BLaER1 (cell line): ENCODE measurements at regions not wholly inside any gene's neighbourhood (a gene's known extent, or its start where the extent isn't known, plus 50 kb on each side); places are given as distances from the start of the nearest gene placed in this dataset.
"Not testable (repeated sequence)": the region's sequence is repeated elsewhere in the genome, so short reads cannot be mapped to it uniquely, and the experiment has no call there.

Experiments
- H3K27ac ChIP-seq: shearing (Covaris generic); formaldehyde crosslinking; 2 replicates; pipeline ENCODE4 v1.8.1; 2022
- H3K27me3 ChIP-seq: shearing (Covaris generic); formaldehyde crosslinking; 2 replicates; pipeline ENCODE4 v1.8.1; 2022
- H3K36me3 ChIP-seq: shearing (Covaris generic); formaldehyde crosslinking; 2 replicates; pipeline ENCODE4 v1.8.1; 2022
- H3K4me1 ChIP-seq: shearing (Covaris generic); formaldehyde crosslinking; 2 replicates; pipeline ENCODE4 v1.8.1; 2022
- H3K4me2 ChIP-seq: shearing (Covaris generic); formaldehyde crosslinking; 2 replicates; pipeline ENCODE4 v1.8.1; 2022
- H3K4me3 ChIP-seq: shearing (Covaris generic); formaldehyde crosslinking; 2 replicates; pipeline ENCODE4 v1.8.1; 2022
- H3K9ac ChIP-seq: shearing (Covaris generic); formaldehyde crosslinking; 2 replicates; pipeline ENCODE4 v1.8.1; 2022
- H3K9me3 ChIP-seq: shearing (Covaris generic); formaldehyde crosslinking; 2 replicates; pipeline ENCODE4 v1.8.1; 2022
- H4K20me1 ChIP-seq: shearing (Covaris generic); formaldehyde crosslinking; 2 replicates; pipeline ENCODE4 v1.8.1; 2022
- Cebpa-rat ChIP-seq: shearing (Covaris generic); IDR thresholded peaks from 2 replicates; pipeline ENCODE4 v1.8.1; 2022

DNA sequence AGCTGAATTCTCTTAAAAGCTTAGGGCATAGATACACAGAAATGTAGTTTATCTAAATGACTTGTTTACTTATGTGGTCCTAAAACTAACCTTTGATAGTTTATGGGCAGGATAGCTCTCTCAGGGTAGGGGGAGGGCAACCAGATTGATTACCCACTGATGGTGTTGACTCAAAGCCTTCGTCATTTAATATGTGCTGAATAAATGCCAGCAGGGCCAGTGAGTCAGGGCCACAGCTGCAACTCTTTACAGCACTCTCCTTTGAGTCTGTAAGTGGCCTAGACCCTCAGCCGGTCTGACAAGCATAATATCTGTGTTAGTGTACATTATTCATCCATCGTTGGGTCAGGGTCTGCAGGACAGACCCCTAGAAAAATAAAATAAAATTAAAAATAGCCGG is 128.5 kb downstream of the ZNF675 start:
- Histone ChIP-seq H4K20me1 (no peaks in the 10 kb centered on the region), H3K27me3 (no peaks in the 10 kb centered on the region), H3K4me1 (no peaks in the 10 kb centered on the region), H3K9me3 (peaks cover 27% of the 10 kb centered on the region), H3K36me3 (no peaks in the 10 kb centered on the region), H3K27ac (no peak overlapping the region), H3K4me2 (no peak overlapping the region), H3K9ac (no peak overlapping the region), H3K4me3 (no peak overlapping the region)
- TF ChIP-seq Cebpa-rat: no peak

DNA sequence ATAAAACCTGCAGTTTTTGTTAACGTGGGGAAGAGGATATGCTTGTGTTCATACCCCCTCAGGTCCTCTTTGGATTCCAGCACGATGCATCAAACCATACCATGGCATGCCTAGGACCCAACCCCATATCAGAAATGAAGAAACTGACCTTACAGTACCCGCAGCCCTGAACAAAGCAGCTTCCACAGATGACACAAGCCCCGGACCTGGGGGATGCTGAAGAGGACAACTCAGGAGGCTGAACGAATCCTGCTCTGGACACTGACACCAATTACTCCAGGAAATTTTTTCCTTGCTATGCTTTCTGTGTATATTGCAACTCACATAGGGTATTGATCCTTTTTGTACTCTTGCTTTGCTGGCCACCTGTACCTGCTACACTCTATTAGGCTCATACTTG is 129.6 kb downstream of the ZNF675 start:
- H3K4me1 ChIP-seq: no peaks in the 10 kb centered on the region
- H4K20me1 ChIP-seq: no peaks in the 10 kb centered on the region
- no peak overlapping the region for H3K4me3 ChIP-seq
- no peak for TF ChIP-seq Cebpa-rat
- no peak overlapping the region for H3K4me2 ChIP-seq
- H3K27me3 ChIP-seq: no peaks in the 10 kb centered on the region
- peaks cover 37% of the 10 kb centered on the region for H3K9me3 ChIP-seq
- no peaks in the 10 kb centered on the region for H3K36me3 ChIP-seq
- H3K27ac ChIP-seq: no peak overlapping the region
- no peak overlapping the region for H3K9ac ChIP-seq

DNA sequence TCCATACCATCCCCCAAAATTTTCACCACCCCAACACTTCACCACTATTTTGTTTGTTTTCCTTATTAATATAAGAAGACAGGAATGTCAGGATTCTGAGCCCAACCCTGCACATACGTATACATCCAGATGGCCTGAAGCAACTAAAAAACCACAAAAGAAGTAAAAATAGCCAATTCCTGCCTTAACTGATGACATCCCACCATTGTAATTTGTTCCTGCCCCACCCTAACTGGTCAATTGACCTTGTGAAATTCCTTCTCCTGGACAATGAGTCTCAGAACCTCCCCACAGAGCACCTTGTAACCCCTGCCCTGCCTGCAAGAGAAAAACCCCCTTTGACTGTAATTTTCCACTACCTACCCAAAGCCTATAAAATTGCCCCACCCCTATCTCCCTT is 132.5 kb downstream of the ZNF675 start:
- Histone ChIP-seq H3K4me3 (no peak overlapping the region), H3K27ac (no peak overlapping the region), H3K9me3 (peaks cover 31% of the 10 kb centered on the region), H4K20me1 (no peaks in the 10 kb centered on the region), H3K36me3 (no peaks in the 10 kb centered on the region), H3K4me2 (no peak overlapping the region), H3K4me1 (no peaks in the 10 kb centered on the region), H3K9ac (no peak overlapping the region), H3K27me3 (no peaks in the 10 kb centered on the region)
- TF ChIP-seq Cebpa-rat: no peak

DNA sequence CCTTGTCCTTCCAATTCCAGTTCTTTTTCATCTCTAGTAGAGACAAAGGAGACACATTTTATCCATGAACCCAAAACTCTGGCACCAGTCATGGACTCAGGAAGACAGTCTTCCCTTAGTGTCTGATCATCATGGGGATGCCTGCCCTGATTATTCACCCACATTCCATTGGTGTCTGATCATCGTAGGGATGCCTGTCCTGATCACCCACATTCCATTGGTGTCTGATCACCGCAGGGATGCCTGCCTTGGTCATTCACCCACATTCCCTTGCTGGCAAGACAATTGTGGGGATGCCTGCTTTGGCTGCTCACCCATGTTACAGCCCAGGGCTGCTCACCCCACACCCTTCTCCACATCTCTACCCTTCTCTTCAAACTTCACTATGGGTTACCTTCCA is 136.9 kb downstream of the ZNF675 start:
- H3K4me1 ChIP-seq, H3K27me3 ChIP-seq, H4K20me1 ChIP-seq, H3K27ac ChIP-seq, H3K4me2 ChIP-seq, H3K9ac ChIP-seq, H3K4me3 ChIP-seq, H3K36me3 ChIP-seq: not testable (repeated sequence)
- peaks cover 20% of the 10 kb centered on the region for H3K9me3 ChIP-seq

DNA sequence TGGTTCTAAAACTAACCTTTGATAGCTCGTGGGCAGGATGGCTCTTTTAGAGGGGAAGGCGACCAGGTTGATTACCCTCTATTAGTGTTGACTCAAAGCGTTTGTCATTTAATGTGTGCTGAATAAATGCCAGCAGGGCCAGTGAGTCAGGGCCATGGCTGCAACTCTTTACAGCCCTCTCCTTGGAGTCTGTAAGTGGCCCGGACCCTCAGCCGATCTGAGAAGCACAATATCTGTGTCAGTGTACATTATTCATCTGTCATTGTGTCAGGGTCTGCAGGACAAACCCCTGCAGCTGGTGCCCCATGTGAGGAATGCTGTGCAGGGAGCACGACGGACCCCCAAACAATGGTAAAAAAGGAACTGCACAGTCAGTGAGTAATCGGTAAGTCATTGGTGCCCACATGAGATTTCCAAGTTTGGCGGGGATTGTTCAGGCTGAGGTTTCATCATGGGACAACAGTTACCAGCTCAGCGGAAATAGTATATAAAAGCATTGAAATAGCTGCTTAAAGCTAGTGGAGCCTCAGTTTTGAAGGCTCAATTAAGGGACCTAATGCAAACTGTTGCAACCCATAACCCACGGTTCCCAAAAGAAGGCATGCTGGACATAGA is 139.1 kb downstream of the ZNF675 start:
- no peak for TF ChIP-seq Cebpa-rat
- H3K4me3 ChIP-seq: no peak overlapping the region
- H4K20me1 ChIP-seq: no peaks in the 10 kb centered on the region
- H3K36me3 ChIP-seq: no peaks in the 10 kb centered on the region
- H3K4me1 ChIP-seq: no peaks in the 10 kb centered on the region
- no peaks in the 10 kb centered on the region for H3K27me3 ChIP-seq
- no peak overlapping the region for H3K9ac ChIP-seq
- H3K4me2 ChIP-seq: no peak overlapping the region
- peaks cover 34% of the 10 kb centered on the region for H3K9me3 ChIP-seq
- H3K27ac ChIP-seq: no peak overlapping the region

DNA sequence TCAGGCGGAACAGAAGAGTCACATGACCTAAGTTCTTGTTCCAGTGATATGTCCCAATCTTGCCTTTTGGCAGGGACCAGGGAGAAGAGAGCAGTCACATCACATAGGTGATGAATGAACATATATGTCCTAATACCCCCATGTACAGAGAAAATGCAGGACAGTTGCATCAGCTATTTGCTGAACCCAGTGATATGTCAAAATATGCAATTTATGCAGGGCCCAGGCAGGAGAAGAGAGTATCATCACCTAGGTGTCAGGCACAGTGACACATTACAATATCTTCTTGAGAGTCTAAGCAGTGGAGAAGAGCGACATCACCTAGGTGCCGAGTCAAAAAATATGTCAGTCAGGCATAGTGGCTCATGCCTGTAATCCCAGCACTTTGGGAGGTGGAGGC is 139.9 kb downstream of the ZNF675 start:
- no peak overlapping the region for H3K4me2 ChIP-seq
- H3K36me3 ChIP-seq: no peaks in the 10 kb centered on the region
- peaks cover 26% of the 10 kb centered on the region for H3K9me3 ChIP-seq
- H3K4me3 ChIP-seq: no peak overlapping the region
- H3K27ac ChIP-seq: no peak overlapping the region
- no peaks in the 10 kb centered on the region for H3K4me1 ChIP-seq
- no peak overlapping the region for H3K9ac ChIP-seq
- no peaks in the 10 kb centered on the region for H4K20me1 ChIP-seq
- H3K27me3 ChIP-seq: no peaks in the 10 kb centered on the region
- no peak for TF ChIP-seq Cebpa-rat

DNA sequence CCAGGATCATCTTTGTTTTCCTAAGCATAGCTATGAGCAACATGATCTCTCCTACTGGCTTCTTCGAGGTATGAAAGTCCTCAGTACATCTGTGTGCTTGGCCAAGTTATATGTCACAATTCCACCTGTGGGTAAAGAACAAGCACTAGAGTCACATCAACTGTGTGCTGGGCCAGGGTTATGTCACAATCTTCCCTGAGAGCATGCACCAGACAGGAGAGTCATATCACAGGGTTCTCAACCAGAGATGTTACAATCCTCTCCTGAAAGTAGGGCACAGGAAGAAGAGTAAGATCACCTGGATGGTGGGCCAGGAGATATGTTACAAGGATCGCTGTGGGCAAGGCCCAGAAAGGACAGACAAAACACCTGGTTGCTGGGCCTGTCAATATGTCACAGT is 143.7 kb downstream of the ZNF675 start:
- Histone ChIP-seq H3K9ac (no peak overlapping the region), H3K9me3 (peaks cover 25% of the 10 kb centered on the region), H3K36me3 (no peaks in the 10 kb centered on the region), H3K4me3 (no peak overlapping the region), H3K27ac (no peak overlapping the region), H3K4me2 (no peak overlapping the region), H3K4me1 (peaks cover 24% of the 10 kb centered on the region), H4K20me1 (no peaks in the 10 kb centered on the region), H3K27me3 (no peaks in the 10 kb centered on the region)
- TF ChIP-seq Cebpa-rat: no peak

DNA sequence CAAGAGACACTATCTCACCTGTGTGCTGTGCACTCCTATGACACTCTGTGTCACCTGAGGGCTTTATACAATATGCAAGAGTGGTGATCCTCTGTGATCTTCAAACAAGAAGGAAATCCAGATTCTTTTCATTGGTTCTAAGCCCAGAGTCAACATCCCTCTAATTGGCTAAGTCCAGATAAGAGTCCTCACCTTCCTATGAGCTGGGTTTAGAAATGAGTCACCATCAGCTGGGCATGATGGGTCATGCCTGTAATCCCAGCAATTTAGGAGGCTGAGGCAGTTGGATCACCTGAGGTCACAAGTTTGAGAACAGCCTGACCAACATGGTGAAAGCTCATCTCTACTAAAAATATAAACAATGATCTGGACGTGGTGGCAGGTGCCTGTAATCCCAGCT is 144.4 kb downstream of the ZNF675 start:
- no peak overlapping the region for H3K4me3 ChIP-seq
- H3K4me2 ChIP-seq: no peak overlapping the region

DNA sequence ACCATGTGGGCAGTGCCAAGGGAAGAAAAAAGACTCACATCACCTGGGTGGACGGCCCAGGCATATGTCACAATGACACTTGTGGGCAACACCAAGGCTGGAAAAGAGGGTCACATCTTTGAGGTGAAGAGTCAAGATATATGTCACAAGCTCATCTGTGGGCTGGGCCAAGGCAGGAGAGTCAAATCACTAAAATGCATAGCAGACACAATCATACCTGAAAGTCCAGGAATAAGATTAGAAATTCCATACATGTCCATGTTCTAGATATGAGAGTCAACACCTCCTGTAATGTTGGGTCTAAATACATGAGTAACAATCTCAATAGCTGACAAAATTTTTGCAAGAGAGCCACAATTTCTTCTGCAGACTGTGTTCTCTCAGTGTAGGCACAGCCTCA is 145.0 kb downstream of the ZNF675 start:
- Histone ChIP-seq H4K20me1 (no peaks in the 10 kb centered on the region), H3K9me3 (peaks cover 28% of the 10 kb centered on the region), H3K9ac (no peak overlapping the region), H3K4me2 (no peak overlapping the region), H3K27me3 (no peaks in the 10 kb centered on the region), H3K4me1 (peaks cover 24% of the 10 kb centered on the region), H3K27ac (no peak overlapping the region), H3K4me3 (no peak overlapping the region), H3K36me3 (no peaks in the 10 kb centered on the region)
- no peak for TF ChIP-seq Cebpa-rat

More for the DNA sequence above, 144.4 kb downstream of the ZNF675 start:
- Histone ChIP-seq H3K9me3 (peaks cover 26% of the 10 kb centered on the region), H3K27ac (no peak overlapping the region), H3K36me3 (no peaks in the 10 kb centered on the region), H3K27me3 (no peaks in the 10 kb centered on the region), H4K20me1 (no peaks in the 10 kb centered on the region), H3K4me1 (peaks cover 24% of the 10 kb centered on the region), H3K9ac (no peak overlapping the region)
- TF ChIP-seq Cebpa-rat: no peak

DNA sequence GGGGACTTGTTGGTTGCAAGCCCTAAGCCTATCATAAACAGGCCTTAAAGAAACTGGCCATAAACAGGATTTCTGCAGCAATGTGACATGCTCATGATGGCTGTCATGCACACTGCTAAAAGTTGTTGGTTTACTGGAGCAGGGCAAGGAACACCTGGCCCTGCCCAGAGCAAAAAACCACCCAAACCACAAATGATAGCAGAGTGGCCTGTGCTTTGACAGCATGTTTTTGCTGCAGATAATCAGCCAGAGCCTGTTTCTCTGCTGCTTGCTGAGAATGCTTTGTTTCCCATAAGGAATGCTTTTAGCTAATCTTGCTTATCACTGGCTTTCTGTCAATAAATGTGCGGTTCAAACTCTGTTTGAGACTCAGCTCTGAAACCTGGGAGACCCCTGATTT is 144.9 kb upstream of the ZNF91 start:
- peak overlapping the region; percentile 2; the same call in 1 of the 2 replicates for H3K9ac ChIP-seq
- H3K27ac ChIP-seq, H4K20me1 ChIP-seq, H3K27me3 ChIP-seq, H3K36me3 ChIP-seq, H3K4me3 ChIP-seq: not testable (repeated sequence)
- peaks cover 24% of the 10 kb centered on the region for H3K4me1 ChIP-seq
- H3K9me3 ChIP-seq: peaks cover 27% of the 10 kb centered on the region
- H3K4me2 ChIP-seq: peak overlapping the region; percentile 62

DNA sequence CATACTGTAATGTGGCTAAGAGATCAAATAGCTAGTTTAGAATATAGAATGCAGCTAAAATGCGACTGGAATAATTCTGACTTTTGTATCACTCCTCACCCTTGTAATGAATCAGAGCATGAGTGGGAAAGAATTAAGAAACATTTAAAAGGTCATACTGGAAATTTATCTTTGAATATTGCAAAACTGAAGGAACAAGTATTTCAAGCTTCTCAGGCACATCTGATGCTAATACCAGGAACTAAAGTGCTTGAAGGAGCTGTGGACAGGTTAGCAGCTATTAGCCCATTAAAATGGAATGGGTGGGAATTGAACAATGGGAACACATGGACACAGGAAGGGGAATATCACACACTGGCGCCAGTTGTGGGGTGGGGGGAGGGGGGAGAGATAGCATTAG is 144.2 kb upstream of the ZNF91 start:
- Histone ChIP-seq H4K20me1 (no peaks in the 10 kb centered on the region), H3K36me3 (no peaks in the 10 kb centered on the region), H3K27ac (no peak overlapping the region), H3K9me3 (peaks cover 27% of the 10 kb centered on the region), H3K4me3 (no peak overlapping the region), H3K4me2 (peak overlapping the region; percentile 62), H3K27me3 (no peaks in the 10 kb centered on the region), H3K4me1 (peaks cover 24% of the 10 kb centered on the region), H3K9ac (no peak overlapping the region)
- no peak for TF ChIP-seq Cebpa-rat

DNA sequence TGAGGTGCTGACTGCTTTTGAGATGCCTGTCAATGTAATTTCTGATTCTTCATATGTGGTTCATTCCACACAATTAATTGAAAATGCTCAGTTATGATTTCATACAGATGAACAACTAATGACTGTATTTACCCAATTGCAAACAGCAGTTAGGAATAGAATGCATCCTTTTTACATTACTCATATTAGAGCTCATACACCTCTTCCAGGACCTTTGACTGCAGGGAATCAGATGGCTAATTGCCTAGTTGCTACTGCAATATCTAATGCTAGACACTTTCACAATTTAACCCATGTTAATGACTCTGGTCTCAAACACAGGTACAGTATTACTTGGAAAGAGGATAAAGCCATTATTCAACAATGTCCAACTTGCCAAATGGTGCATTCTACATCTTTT is 141.9 kb upstream of the ZNF91 start:
- not testable (repeated sequence) for H4K20me1 ChIP-seq, H3K36me3 ChIP-seq, H3K4me2 ChIP-seq, H3K27ac ChIP-seq, H3K9ac ChIP-seq, H3K27me3 ChIP-seq, H3K4me3 ChIP-seq
- Histone ChIP-seq H3K9me3 (peaks cover 35% of the 10 kb centered on the region), H3K4me1 (peaks cover 24% of the 10 kb centered on the region)

DNA sequence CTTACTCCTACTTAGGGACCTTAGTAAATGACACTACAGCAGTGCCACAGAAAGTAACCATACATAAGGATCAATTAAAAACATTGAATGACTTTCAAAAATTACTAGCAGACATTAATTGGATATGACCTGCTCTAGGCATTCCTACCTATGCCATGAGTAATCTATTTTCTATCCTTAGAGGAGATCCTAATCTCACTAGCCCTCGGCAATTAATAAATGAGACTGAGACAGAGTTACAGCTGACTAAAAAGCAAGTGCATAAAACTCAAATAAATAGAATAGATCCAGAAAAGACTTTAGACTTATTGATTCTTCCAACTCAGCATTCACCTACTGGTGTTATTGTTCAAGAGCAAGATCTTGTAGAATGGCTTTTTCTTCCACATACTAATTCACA is 141.1 kb upstream of the ZNF91 start:
- H3K9me3 ChIP-seq: peaks cover 43% of the 10 kb centered on the region
- not testable (repeated sequence) for H3K36me3 ChIP-seq, H3K9ac ChIP-seq, H3K27ac ChIP-seq, H3K4me3 ChIP-seq, H4K20me1 ChIP-seq, H3K27me3 ChIP-seq, H3K4me2 ChIP-seq
- H3K4me1 ChIP-seq: peaks cover 24% of the 10 kb centered on the region

DNA sequence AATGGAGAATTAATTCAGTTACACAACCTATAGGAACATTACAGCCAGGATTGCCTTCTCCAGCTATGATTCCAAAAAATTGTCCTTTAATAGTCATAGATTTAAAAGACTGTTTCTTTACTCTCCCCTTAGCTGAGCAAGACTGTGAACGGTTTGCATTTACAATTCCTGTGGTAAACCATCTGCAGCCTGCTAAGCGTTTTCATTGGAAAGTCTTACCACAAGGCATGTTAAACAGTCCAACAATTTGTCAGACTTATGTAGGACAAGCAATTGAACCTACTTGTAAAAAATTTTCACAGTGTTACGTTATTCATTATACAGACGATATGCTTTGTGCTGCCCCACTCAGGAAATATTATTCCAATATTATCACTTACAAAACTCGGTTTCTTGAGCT is 140.6 kb upstream of the ZNF91 start:
- Histone ChIP-seq H3K9me3 (peaks cover 44% of the 10 kb centered on the region), H3K4me1 (peaks cover 21% of the 10 kb centered on the region)
- not testable (repeated sequence) for H4K20me1 ChIP-seq, H3K27ac ChIP-seq, H3K36me3 ChIP-seq, H3K4me3 ChIP-seq, H3K27me3 ChIP-seq, H3K4me2 ChIP-seq, H3K9ac ChIP-seq

DNA sequence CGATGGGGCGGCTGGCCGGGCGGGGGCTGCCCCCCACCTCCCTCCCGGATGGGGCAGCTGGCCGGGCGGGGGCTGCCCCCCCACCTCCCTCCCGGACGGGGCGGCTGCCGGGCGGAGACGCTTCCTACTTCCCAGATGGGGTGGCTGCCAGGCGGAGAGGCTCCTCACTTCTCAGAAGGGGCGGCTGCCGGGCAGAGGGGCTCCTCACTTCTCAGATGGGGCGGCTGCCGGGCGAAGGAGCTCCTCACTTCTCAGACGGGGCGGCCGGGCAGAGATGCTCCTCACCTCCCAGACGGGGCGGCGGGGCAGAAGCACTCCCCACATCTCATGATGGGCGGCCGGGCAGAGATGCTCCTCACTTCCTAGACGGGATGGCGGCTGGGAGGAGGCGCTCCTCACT is 138.2 kb upstream of the ZNF91 start:
- not testable (repeated sequence) for H3K4me1 ChIP-seq, H3K4me2 ChIP-seq, H3K27me3 ChIP-seq, H3K36me3 ChIP-seq, H3K4me3 ChIP-seq, H3K27ac ChIP-seq, H4K20me1 ChIP-seq, H3K9ac ChIP-seq
- peaks cover 65% of the 10 kb centered on the region for H3K9me3 ChIP-seq
